ENCODE measurements at regions not wholly inside any gene's neighbourhood (a gene's known extent, or its start where the extent isn't known, plus 50 kb on each side); places are given as distances from the start of the nearest gene placed in this dataset.

DNA sequence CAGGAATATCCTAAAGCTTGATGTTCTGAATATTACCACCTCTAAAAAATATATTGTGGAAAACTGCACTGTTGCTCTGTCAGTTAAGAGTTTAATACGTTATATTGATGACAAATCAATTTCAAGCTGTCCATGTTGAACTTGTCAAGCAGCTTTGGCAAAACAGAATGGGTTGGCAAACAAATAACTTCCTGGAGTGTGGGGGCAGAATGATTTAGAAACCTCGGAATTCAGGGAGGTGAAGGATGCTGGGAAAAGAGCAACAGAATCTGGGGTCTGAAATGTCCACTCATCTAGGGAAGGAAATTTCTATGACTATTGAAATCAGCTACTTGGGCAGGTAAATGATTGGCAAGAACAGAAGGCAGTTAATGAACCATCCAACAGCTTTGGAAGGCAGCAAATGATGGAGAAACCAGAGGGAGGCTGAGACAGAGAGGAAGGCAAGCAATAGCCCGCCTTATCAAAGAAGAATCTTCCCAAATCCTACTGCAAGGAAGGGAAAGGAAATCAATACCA is 95.1 kb upstream of the PALS2 start:
- TF ChIP-seq, protein P1, sequence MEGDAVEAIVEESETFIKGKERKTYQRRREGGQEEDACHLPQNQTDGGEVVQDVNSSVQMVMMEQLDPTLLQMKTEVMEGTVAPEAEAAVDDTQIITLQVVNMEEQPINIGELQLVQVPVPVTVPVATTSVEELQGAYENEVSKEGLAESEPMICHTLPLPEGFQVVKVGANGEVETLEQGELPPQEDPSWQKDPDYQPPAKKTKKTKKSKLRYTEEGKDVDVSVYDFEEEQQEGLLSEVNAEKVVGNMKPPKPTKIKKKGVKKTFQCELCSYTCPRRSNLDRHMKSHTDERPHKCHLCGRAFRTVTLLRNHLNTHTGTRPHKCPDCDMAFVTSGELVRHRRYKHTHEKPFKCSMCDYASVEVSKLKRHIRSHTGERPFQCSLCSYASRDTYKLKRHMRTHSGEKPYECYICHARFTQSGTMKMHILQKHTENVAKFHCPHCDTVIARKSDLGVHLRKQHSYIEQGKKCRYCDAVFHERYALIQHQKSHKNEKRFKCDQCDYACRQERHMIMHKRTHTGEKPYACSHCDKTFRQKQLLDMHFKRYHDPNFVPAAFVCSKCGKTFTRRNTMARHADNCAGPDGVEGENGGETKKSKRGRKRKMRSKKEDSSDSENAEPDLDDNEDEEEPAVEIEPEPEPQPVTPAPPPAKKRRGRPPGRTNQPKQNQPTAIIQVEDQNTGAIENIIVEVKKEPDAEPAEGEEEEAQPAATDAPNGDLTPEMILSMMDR (IDR thresholded peaks at IDR 0.05): no peak
- no peak for TF ChIP-seq POLR2A (IDR thresholded peaks at IDR 0.05)

Data from right lobe of liver (tissue), 4 donors.